HG02943 (cell line): ENCODE measurements at regions not wholly inside any gene's neighbourhood (a gene's known extent, or its start where the extent isn't known, plus 50 kb on each side); places are given as distances from the start of the nearest gene placed in this dataset.

ENCODE experiments used
- ATAC-seq: cut with Tn5 transposase; IDR thresholded peaks from one replicate; pipeline ENCODE4 v1.9.1; 2021; ENCODE audit warnings: mild to moderate bottlenecking, low read depth, moderate library complexity; ENCODE audit not compliant: unreplicated experiment

- no peak for ATAC-seq
Measured at GRCh38 chr21:38921511-38922251, 116.0 kb downstream of the ETS2 start.

- ATAC-seq = no peak
Measured at GRCh38 chr21:38920631-38921398, 115.1 kb downstream of the ETS2 start.

DNA sequence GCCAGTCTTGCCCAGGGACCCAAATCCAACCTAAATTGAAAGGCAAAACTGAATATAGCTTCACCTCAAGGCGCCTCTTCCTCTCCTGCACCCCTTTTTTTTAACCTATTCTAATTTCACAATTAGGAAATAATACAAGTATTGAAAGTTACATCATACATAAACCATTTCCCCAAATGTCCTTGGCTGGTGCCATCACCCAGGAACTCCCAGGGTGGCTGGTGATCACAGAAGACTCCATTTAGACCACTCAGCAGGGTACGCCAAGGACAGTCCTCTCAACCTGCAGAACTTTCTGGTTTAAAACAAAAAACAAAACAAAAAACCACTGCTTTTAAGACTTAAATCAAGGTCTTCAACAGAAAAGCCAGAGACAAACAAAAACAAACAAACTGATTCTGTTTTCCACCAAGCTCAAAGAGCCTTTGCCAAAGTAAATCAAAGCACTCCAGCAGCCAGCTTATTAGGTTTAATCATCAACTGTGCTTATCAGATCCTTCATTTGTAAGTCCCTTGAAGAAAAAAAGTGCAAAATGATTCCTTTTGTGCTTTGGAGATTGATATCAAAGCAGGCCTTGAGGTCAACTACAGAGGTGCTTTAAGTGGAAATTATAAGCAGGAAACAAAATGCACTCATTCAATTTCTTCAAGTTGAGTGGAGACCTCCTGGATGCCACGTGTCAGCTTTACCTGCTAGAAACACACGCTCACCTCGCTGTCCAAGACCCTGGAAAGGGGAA lies 113.0 kb downstream of the ETS2 start:
- no peak for ATAC-seq

DNA sequence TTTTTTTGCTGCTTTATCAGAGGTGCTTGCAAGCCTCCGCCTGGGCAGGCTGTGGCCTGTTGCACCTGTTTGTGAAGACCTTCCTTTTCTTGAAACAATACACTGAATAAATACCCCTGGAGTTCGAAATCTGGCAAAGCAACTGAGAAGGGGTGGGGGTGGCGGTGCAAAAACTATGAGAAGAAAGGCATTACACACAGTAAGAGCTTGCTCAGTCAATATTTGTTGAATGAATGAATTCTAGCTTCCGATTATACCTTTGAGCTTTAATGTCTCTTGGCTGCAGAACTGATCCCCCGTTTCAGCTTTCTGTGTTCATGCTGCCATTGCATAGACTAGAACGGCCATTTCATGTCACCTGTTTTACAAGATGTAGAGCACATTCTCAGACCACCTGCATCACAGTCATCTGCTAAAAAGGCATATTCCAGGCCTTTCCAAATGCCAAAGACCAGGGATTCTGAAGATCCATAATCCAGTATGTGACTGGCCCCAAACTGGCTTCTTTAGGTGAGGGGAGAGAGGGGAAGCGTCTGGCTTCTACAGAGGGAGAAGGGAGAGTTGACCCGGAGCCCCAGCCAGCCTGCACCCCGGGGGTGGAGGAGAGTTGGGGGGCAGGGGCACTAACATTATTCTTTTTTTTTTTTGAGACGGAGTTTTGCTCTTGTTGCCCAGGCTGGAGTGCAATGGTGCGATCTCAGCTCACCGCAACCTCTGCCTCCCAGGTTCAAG lies 111.5 kb downstream of the ETS2 start:
- no peak for ATAC-seq

DNA sequence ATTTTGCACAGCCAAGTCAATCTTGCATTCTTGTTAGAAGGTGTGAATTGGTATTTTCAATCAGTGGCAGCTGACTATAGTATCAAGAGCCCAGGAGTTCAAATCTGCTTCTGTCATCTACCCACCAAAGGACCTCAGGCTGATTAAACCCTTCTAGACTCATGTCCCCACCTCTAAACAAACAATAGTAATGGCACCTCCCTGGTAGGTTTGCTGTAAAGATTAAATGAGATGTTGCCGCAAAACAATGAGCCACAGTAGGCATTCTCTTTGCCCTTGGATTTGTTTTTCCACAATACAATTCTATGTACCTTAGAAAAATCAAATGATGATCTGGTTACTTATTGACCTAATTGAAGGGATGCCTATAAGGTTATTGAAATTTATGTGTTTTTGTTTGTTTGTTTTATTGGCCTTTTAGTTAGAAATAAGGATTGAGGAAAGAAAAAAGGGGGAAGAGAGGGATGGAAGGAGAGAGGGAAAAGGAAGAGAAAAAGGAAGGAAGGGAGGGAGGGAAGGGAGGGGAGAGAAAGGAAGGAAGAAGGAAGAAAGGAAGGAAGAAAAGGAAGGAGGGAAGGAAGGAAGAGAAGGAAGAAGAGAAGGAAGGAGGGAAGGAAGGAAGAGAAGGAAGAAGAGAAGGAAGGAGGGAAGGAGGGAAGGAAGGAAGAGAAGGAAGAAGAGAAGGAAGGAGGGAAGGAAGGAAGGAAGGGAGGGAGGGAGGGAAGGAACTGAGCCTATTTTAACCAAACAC lies 110.7 kb downstream of the ETS2 start:
- ATAC-seq = no peak

GRCh38 chr21:38915546-38915945 lies 109.8 kb downstream of the ETS2 start:
- ATAC-seq = no peak

- ATAC-seq = no peak
Measured at GRCh38 chr21:38914528-38915293, 109.0 kb downstream of the ETS2 start.

- ATAC-seq = no peak
Measured at GRCh38 chr21:38913893-38914527, 108.3 kb downstream of the ETS2 start.

GRCh38 chr21:38913120-38913892 lies 107.6 kb downstream of the ETS2 start:
- ATAC-seq = no peak

- ATAC-seq = no peak
Measured at GRCh38 chr21:38912789-38913119, 107.0 kb downstream of the ETS2 start.

GRCh38 chr21:38912102-38912629 lies 106.4 kb downstream of the ETS2 start:
- ATAC-seq = no peak

DNA sequence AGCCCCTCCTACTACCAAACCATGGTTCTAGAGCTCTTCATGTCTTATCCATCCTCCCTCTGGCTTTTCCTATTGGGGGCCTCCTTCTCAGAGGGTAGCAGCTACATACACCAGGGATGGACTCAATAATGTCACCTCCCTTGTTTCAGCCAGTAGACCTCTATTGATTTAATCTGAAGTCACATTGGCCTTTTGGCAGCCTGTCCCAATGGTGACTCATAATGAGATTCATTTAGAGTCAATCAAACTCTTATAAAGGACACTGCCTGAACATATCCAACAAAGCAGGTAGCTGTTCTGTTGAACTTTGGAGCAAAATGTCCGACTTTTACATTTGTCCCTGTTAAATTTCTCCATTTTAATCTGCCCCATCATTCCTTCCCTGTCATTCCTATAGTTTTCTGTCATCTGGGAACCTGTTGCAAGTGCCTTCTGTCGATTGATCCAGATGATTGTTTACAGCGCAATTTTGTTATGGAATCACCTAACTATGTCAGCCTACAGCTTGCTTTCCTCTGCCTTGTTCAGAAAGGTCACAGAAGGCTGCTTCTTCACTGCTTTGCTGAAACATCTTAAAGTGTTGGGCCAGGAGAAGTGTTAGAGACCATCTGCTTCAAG lies 105.9 kb downstream of the ETS2 start:
- ATAC-seq = no peak

GRCh38 chr21:38910390-38911067 lies 104.8 kb downstream of the ETS2 start:
- no peak for ATAC-seq

DNA sequence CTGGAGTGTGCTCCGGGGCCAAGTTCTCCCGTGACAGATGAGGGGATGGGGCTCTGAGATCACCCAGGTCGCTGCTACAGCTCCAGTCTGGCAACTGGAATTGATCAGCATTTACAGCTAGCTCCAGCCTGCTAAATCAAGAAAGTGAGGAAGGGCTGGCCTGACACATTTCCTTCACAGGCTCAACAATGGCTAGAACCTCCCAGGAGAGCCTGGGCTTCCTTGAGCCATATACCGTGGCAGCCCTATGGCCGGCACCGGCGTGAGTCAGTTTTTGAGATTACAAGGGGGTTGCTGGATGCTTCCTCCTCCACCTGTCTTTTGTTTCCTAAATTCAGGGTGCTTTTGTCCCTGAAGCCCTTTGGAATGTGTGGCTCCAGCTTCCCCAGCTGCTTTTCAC lies 104.2 kb downstream of the ETS2 start:
- no peak for ATAC-seq

DNA sequence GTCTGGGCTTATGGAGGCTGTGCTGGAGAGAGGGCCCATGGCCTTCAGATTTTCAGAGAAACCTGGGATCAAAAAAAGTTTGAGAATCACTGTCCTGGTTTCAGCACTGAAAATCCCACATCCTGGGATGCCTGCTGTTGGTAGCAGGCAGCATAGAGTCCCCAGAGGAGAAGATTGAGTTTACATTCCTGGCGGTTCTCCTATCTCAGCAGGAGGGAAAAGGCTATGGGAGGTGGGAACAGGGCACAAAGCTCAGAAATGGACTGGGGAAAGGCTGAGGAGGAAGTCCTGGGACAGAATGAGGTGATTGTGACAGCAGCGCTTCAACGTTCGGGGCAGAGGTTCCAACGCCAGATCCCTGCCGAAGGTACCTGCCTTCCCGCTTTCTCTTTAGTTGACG lies 103.4 kb downstream of the ETS2 start:
- ATAC-seq = no peak

DNA sequence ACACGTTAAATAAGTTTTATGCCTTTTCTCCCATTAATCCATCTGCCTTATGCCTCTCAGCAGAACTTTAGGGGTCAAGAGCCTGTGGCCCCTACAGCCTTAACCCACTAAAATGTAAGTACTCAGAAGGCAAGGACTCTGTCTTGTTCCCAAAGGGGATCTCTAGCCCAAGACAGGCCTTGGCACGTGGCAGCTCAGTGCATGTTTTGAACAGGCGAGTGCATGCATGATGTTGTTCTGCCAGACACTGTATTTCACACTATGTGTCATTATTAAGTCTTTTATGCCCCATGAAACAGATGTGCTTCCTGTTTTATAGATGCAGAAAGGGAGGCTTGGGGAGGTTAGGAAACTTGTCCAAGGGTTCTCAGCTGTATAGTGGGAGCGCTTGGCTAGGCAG lies 102.8 kb downstream of the ETS2 start:
- ATAC-seq = no peak

- ATAC-seq = no peak
Measured at GRCh38 chr21:38905752-38906151, 100.0 kb downstream of the ETS2 start.
